Middle frontal gyrus (tissue), 1 donor: ENCODE measurements at regions not wholly inside any gene's neighbourhood (a gene's known extent, or its start where the extent isn't known, plus 50 kb on each side); places are given as distances from the start of the nearest gene placed in this dataset.

Source experiments
- DNase-seq: peaks from one replicate; pipeline ENCODE4 v3.0.0-alpha.2; 2015; ENCODE audit warnings: low spot score; ENCODE audit errors: extremely low spot score

GRCh38 chr15:96031426-96032110 lies 298.9 kb upstream of the NR2F2 start:
- no peak for DNase-seq

GRCh38 chr15:96035091-96035490 lies 295.4 kb upstream of the NR2F2 start:
- no peak for DNase-seq

GRCh38 chr15:96035635-96036034 lies 294.9 kb upstream of the NR2F2 start:
- DNase-seq: no peak

- no peak for DNase-seq
Measured at GRCh38 chr15:96037584-96037983, 292.9 kb upstream of the NR2F2 start.

- no peak for DNase-seq
Measured at GRCh38 chr15:96038131-96038530, 292.4 kb upstream of the NR2F2 start.

GRCh38 chr15:96038650-96039049 lies 291.9 kb upstream of the NR2F2 start:
- no peak for DNase-seq

GRCh38 chr15:96041982-96042733 lies 288.3 kb upstream of the NR2F2 start:
- DNase-seq: no peak

GRCh38 chr15:96042734-96043224 lies 287.7 kb upstream of the NR2F2 start:
- DNase-seq: no peak

- no peak for DNase-seq
Measured at GRCh38 chr15:96043591-96044171, 286.8 kb upstream of the NR2F2 start.

GRCh38 chr15:96046620-96047240 lies 283.8 kb upstream of the NR2F2 start:
- no peak for DNase-seq

- no peak for DNase-seq
Measured at GRCh38 chr15:96047255-96047931, 283.1 kb upstream of the NR2F2 start.

GRCh38 chr15:96049323-96049722 lies 281.2 kb upstream of the NR2F2 start:
- DNase-seq: no peak

- DNase-seq: no peak
Measured at GRCh38 chr15:96049766-96050165, 280.7 kb upstream of the NR2F2 start.

- no peak for DNase-seq
Measured at GRCh38 chr15:96051598-96051997, 278.9 kb upstream of the NR2F2 start.

- DNase-seq: no peak
Measured at GRCh38 chr15:96052154-96052553, 278.3 kb upstream of the NR2F2 start.

GRCh38 chr15:96052572-96053030 lies 277.9 kb upstream of the NR2F2 start:
- DNase-seq: no peak

GRCh38 chr15:96053031-96053780 lies 277.3 kb upstream of the NR2F2 start:
- no peak for DNase-seq

GRCh38 chr15:96053781-96054428 lies 276.6 kb upstream of the NR2F2 start:
- DNase-seq: no peak

GRCh38 chr15:96054621-96055020 lies 275.9 kb upstream of the NR2F2 start:
- DNase-seq: no peak
